H1 (cell line): ENCODE measurements at regions not wholly inside any gene's neighbourhood (a gene's known extent, or its start where the extent isn't known, plus 50 kb on each side); places are given as distances from the start of the nearest gene placed in this dataset.
A peak's percentile ranks its signal among the peaks of the same experiment; 100 is the strongest.

ENCODE experiments used
- CTCF ChIA-PET: fragments of 300-600 bp; sonication (Branson Sonifier 250); formaldehyde crosslinking; loops from one replicate; lab custom pipeline; 2021; ENCODE audit not compliant: partially characterized antibody; lab: Charles Lee
- POLR2A ChIA-PET: fragments of 300-600 bp; sonication (Branson Sonifier 250); formaldehyde crosslinking; loops from one replicate; lab custom pipeline; 2021; ENCODE audit warnings: inconsistent platforms; ENCODE audit not compliant: partially characterized antibody; lab: Charles Lee
- DNase-seq, 2 experiments: peaks; one replicate each; pipeline versions ENCODE4 v3.0.0 to v3.0.0-alpha.2; 2010 to 2022; ENCODE audit warnings: low spot score in 2 of 2, low read depth in 1 of 2, mixed read lengths in 1 of 2
- FAIRE-seq: peaks from 2 replicates; lab custom pipeline; 2011; peaks lifted over from hg19 to GRCh38; lab: Jason Lieb, UNC
- H2AFZ ChIP-seq: 2 replicates; pipeline ENCODE4 v1.8.1; 2012; ENCODE audit warnings: low read length, inconsistent platforms
- H2AK5ac ChIP-seq: 2 replicates; pipeline ENCODE4 v1.6.1; 2013; ENCODE audit warnings: low read depth, low read length
- H2BK120ac ChIP-seq: replicated peaks from 2 replicates; pipeline ENCODE3; 2013; ENCODE audit warnings: low read depth, low read length, inconsistent platforms
- H2BK12ac ChIP-seq: 2 replicates; pipeline ENCODE4 v1.6.1; 2013; ENCODE audit warnings: low read depth, low read length
- H2BK15ac ChIP-seq: 2 replicates; pipeline ENCODE4 v1.6.1; 2013; ENCODE audit warnings: low read length
- H2BK20ac ChIP-seq: 2 replicates; pipeline ENCODE4 v1.6.1; 2013; ENCODE audit warnings: low read length
- H2BK5ac ChIP-seq: 2 replicates; pipeline ENCODE4 v1.6.1; 2013; ENCODE audit warnings: low read depth, low read length
- H3K14ac ChIP-seq: 2 replicates; pipeline ENCODE4 v1.6.1; 2013; ENCODE audit warnings: inconsistent platforms; ENCODE audit not compliant: insufficient read length
- H3K18ac ChIP-seq: 2 replicates; pipeline ENCODE4 v1.6.1; 2013; ENCODE audit warnings: low read length; ENCODE audit errors: extremely low read depth
- H3K23ac ChIP-seq: 2 replicates; pipeline ENCODE4 v1.6.1; 2013; ENCODE audit warnings: inconsistent platforms; ENCODE audit not compliant: insufficient read length
- H3K23me2 ChIP-seq: 2 replicates; pipeline ENCODE4 v1.6.1; 2013; ENCODE audit warnings: low read depth, low read length
- H3K27ac ChIP-seq: 2 replicates; pipeline ENCODE4 v1.6.1; 2011; ENCODE audit warnings: low read depth, low read length, inconsistent platforms
- H3K27me3 ChIP-seq, 4 experiments: replicated peaks in 1 of 4; 1 replicate in 1 of 4; 2 replicates in 3 of 4; pipeline versions ENCODE4 v1.6.1 to v1.8.1; 2011 to 2013; ENCODE audit warnings: low read length in 3 of 4, mild to moderate bottlenecking in 3 of 4, inconsistent platforms in 2 of 4, mixed read lengths in 2 of 4, moderate library complexity in 1 of 4; ENCODE audit not compliant: control insufficient read depth in 3 of 4, insufficient read depth in 3 of 4; ENCODE audit errors: extremely low read depth in 1 of 4
- H3K36me3 ChIP-seq, 4 experiments: 2 replicates each; pipeline versions ENCODE4 v1.6.1 to v1.8.1; 2011 to 2013; ENCODE audit warnings: mild to moderate bottlenecking in 4 of 4, low read length in 3 of 4, moderate library complexity in 2 of 4, control low read depth in 1 of 4, inconsistent platforms in 1 of 4; ENCODE audit not compliant: insufficient read depth in 4 of 4, control insufficient read depth in 2 of 4
- H3K4ac ChIP-seq: replicated peaks from 2 replicates; pipeline ENCODE3; 2013; ENCODE audit warnings: low read length, low read depth, mixed read lengths, inconsistent platforms; ENCODE audit not compliant: insufficient read length
- H3K4me1 ChIP-seq, 4 experiments: replicated peaks in 1 of 4; 1 replicate in 1 of 4; 2 replicates in 3 of 4; pipeline versions ENCODE4 v1.6.1 to v1.8.1; 2011 to 2013; ENCODE audit warnings: low read length in 3 of 4, inconsistent platforms in 2 of 4, mixed read lengths in 1 of 4; ENCODE audit not compliant: insufficient read depth in 4 of 4, control insufficient read depth in 3 of 4
- H3K4me2 ChIP-seq, 2 experiments: 2 replicates each; pipeline versions ENCODE4 v1.6.1 to v1.8.1; 2011 to 2013; ENCODE audit warnings: low read depth in 2 of 2, low read length in 2 of 2, control low read depth in 1 of 2, inconsistent platforms in 1 of 2, mild to moderate bottlenecking in 1 of 2; ENCODE audit not compliant: insufficient read depth in 1 of 2
- H3K4me3 ChIP-seq, 4 experiments: fragments of 200-600, 300-600 bp in 1 of 4; sonication (generic), shearing (Covaris generic), sonication (Bioruptor Twin) in 1 of 4; 2 replicates each; pipeline versions ENCODE4 v1.5.1 to v1.8.1; 2011 to 2016; ENCODE audit warnings: low read length in 4 of 4, low read depth in 3 of 4, control low read depth in 2 of 4, inconsistent platforms in 2 of 4, mild to moderate bottlenecking in 2 of 4, mixed read lengths in 1 of 4, moderate library complexity in 1 of 4; ENCODE audit not compliant: insufficient read depth in 2 of 4; ENCODE audit errors: extremely low read depth in 1 of 4
- H3K56ac ChIP-seq: replicated peaks from 2 replicates; pipeline ENCODE3; 2013; ENCODE audit warnings: low read depth, mild to moderate bottlenecking, mixed read lengths, low read length, inconsistent platforms; ENCODE audit not compliant: insufficient read length
- H3K79me1 ChIP-seq: 2 replicates; pipeline ENCODE4 v1.6.1; 2013; ENCODE audit warnings: low read depth, low read length, control low read depth
- H3K79me2 ChIP-seq, 2 experiments: 2 replicates each; pipeline versions ENCODE4 v1.6.1 to v1.8.1; 2012 to 2013; ENCODE audit warnings: low read length in 2 of 2, mild to moderate bottlenecking in 2 of 2, inconsistent platforms in 1 of 2; ENCODE audit not compliant: insufficient read depth in 2 of 2, control insufficient read depth in 1 of 2
- H3K9ac ChIP-seq, 4 experiments: replicated peaks in 1 of 4; 1 replicate in 1 of 4; 2 replicates in 3 of 4; pipeline versions ENCODE4 v1.6.1 to v1.8.1; 2011 to 2013; ENCODE audit warnings: low read depth in 3 of 4, low read length in 3 of 4, control low read depth in 2 of 4, mild to moderate bottlenecking in 2 of 4, moderate library complexity in 2 of 4, inconsistent platforms in 1 of 4; ENCODE audit errors: extremely low read depth in 1 of 4
- H3K9me3 ChIP-seq, 2 experiments: 2 replicates each; pipeline versions ENCODE4 v1.6.1 to v1.8.1; 2012 to 2013; ENCODE audit warnings: mild to moderate bottlenecking in 2 of 2, moderate library complexity in 2 of 2, control low read depth in 1 of 2, inconsistent platforms in 1 of 2, low read depth in 1 of 2, low read length in 1 of 2, mixed read lengths in 1 of 2; ENCODE audit not compliant: insufficient read depth in 2 of 2
- H4K20me1 ChIP-seq, 2 experiments: replicated peaks in 1 of 2; 2 replicates each; pipeline versions ENCODE3 to v1.8.1; 2011 to 2013; ENCODE audit warnings: inconsistent platforms in 2 of 2, low read length in 2 of 2, mild to moderate bottlenecking in 1 of 2; ENCODE audit not compliant: insufficient read depth in 2 of 2, control insufficient read depth in 1 of 2
- H4K5ac ChIP-seq: 2 replicates; pipeline ENCODE4 v1.6.1; 2013; ENCODE audit warnings: low read length, low read depth, mixed read lengths, inconsistent platforms; ENCODE audit not compliant: insufficient read length
- H4K8ac ChIP-seq: 2 replicates; pipeline ENCODE4 v1.8.0; 2013; ENCODE audit warnings: mild to moderate bottlenecking, moderate library complexity, low read length, inconsistent platforms; ENCODE audit not compliant: insufficient read depth; ENCODE audit errors: extremely low read depth
- H4K91ac ChIP-seq: replicated peaks from 2 replicates; pipeline ENCODE3; 2013; ENCODE audit warnings: low read length, mixed read lengths, inconsistent platforms; ENCODE audit not compliant: insufficient read length
- POU5F1 ChIP-seq: IDR thresholded peaks from 2 replicates; pipeline ENCODE4 v1.6.1; 2011; ENCODE audit warnings: low read depth, mild to moderate bottlenecking, low read length, moderate library complexity
- TEAD4 ChIP-seq: IDR thresholded peaks from 2 replicates; pipeline ENCODE4 v1.6.1; 2012; ENCODE audit warnings: low read depth, low read length, inconsistent platforms, mixed read lengths
- WGBS, 2 experiments: shearing (Covaris generic) in 1 of 2; methylation state at CpG; one replicate each; pipeline versions ENCODE4 v1.1.6 to v1.1.7; 2013 to 2015; ENCODE audit warnings: low lambda C conversion rate in 2 of 2, mixed read lengths in 2 of 2, inconsistent platforms in 1 of 2, low coverage in 1 of 2, missing lambda C conversion rate in 1 of 2; ENCODE audit not compliant: insufficient replicate concordance in 2 of 2, insufficient coverage in 1 of 2, insufficient read length in 1 of 2; ENCODE audit errors: extremely low coverage in 1 of 2, missing lambda C conversion rate in 1 of 2; 5-methylcytosine and 5-hydroxymethylcytosine counted together

GRCh38 chr5:92119110-92119509 lies 736.0 kb upstream of the ARRDC3 start:
- TF ChIP-seq POU5F1 (no peak), TEAD4 (peak; percentile 73)
- Histone ChIP-seq H3K27me3 (no peaks in the 10 kb centered on the region), H3K23ac (no peak overlapping the region), H3K4me1 (peaks cover 0 to 3% (median 0%) of the 10 kb centered on the region in 4 experiments; a peak in 1 of 7 replicates), H3K18ac (no peak overlapping the region), H2BK120ac (no peak overlapping the region), H3K36me3 (no peaks in the 10 kb centered on the region), H2BK12ac (no peak overlapping the region), H3K27ac (no peak overlapping the region), H2BK15ac (no peak overlapping the region), H2BK5ac (no peak overlapping the region), H4K8ac (no peak overlapping the region), H2BK20ac (no peak overlapping the region), H3K4me3 (no peak overlapping the region), H3K4ac (no peak overlapping the region), H2AK5ac (no peak overlapping the region), H3K4me2 (no peak overlapping the region), H4K20me1 (no peaks in the 10 kb centered on the region), H2AFZ (no peak overlapping the region; the same call in 1 of the 2 replicates), H3K79me1 (no peaks in the 10 kb centered on the region), H3K79me2 (no peaks in the 10 kb centered on the region), H3K9me3 (no peaks in the 10 kb centered on the region), H4K5ac (no peak overlapping the region), H3K56ac (no peak overlapping the region), H3K14ac (no peak overlapping the region), H3K9ac (no peak overlapping the region), H4K91ac (no peak overlapping the region), H3K23me2 (no peaks in the 10 kb centered on the region)
- POLR2A ChIA-PET, result no interaction called here
- WGBS, 2 experiments, result 52% methylated on average over 1 of the region's 1 CpG; no CpG with 5 or more reads in 1 of the 2 experiments
- FAIRE-seq, result no peak
- CTCF ChIA-PET, result interaction anchor here (1.8 kb wide), 1 partner anchor 190 kb away, joined by 6 read pairs; no protein-coding TSS in a partner anchor
- DNase-seq, result no peak
